ENCODE measurements at regions not wholly inside any gene's neighbourhood (a gene's known extent, or its start where the extent isn't known, plus 50 kb on each side); places are given as distances from the start of the nearest gene placed in this dataset.

- ATAC-seq = no peak
- WGBS, 4 donors = 75 to 88% (median 76%) methylated on average over 3 of the region's 3 CpGs
- H3K9me3 ChIP-seq = no peaks in the 10 kb centered on the region
- TF ChIP-seq POLR2A (IDR thresholded peaks at IDR 0.05) (no peak), CTCF (IDR thresholded peaks at IDR 0.05) (no peak)
- no peaks in the 10 kb centered on the region for H3K4me1 ChIP-seq
- no peaks in the 10 kb centered on the region for H3K36me3 ChIP-seq
- intact Hi-C loops (cut with DNase I) = no loop called here
- H3K4me3 ChIP-seq = no peak overlapping the region
- H3K27me3 ChIP-seq = no peaks in the 10 kb centered on the region
- no peak overlapping the region for H3K27ac ChIP-seq
- no peak for DNase-seq
Measured at GRCh38 chr1:196001188-196001587, 607.1 kb downstream of the KCNT2 start.

- no peak for TF ChIP-seq CTCF (IDR thresholded peaks at IDR 0.05)
- no peak for TF ChIP-seq POLR2A (IDR thresholded peaks at IDR 0.05)
- H3K27ac ChIP-seq = no peak overlapping the region
- H3K9me3 ChIP-seq = no peaks in the 10 kb centered on the region
- H3K36me3 ChIP-seq = no peaks in the 10 kb centered on the region
- no peaks in the 10 kb centered on the region for H3K27me3 ChIP-seq
- DNase-seq = no peak
- intact Hi-C loops (cut with DNase I) = no loop called here
- no peak overlapping the region for H3K4me3 ChIP-seq
- no peak for ATAC-seq
- H3K4me1 ChIP-seq = no peaks in the 10 kb centered on the region
- 91 to 94% (median 93%) methylated on average over 2 of the region's 2 CpGs for WGBS, 4 donors
Measured at GRCh38 chr1:195999022-195999421, 609.2 kb downstream of the KCNT2 start.

GRCh38 chr1:195981448-195982139 is 626.6 kb downstream of the KCNT2 start:
- Histone ChIP-seq H3K4me1 (no peaks in the 10 kb centered on the region), H3K9me3 (no peaks in the 10 kb centered on the region), H3K36me3 (no peaks in the 10 kb centered on the region), H3K27me3 (no peaks in the 10 kb centered on the region), H3K4me3 (no peak overlapping the region), H3K27ac (no peak overlapping the region)
- intact Hi-C loops (cut with DNase I) = no loop called here
- WGBS, 4 donors = 34 to 43% (median 40%) methylated on average over 3 of the region's 3 CpGs
- TF ChIP-seq POLR2A (IDR thresholded peaks at IDR 0.05) (no peak), CTCF (IDR thresholded peaks at IDR 0.05) (no peak)
- ATAC-seq (no peak), DNase-seq (no peak)

- no peak overlapping the region for H3K27ac ChIP-seq
- H3K27me3 ChIP-seq = no peaks in the 10 kb centered on the region
- intact Hi-C loops (cut with DNase I) = no loop called here
- DNase-seq = no peak
- H3K9me3 ChIP-seq = no peaks in the 10 kb centered on the region
- WGBS, 4 donors = 53 to 91% (median 78%) methylated on average over 1 of the region's 1 CpG
- no peaks in the 10 kb centered on the region for H3K4me1 ChIP-seq
- no peaks in the 10 kb centered on the region for H3K36me3 ChIP-seq
- no peak for ATAC-seq
- H3K4me3 ChIP-seq = no peak overlapping the region
- TF ChIP-seq POLR2A (IDR thresholded peaks at IDR 0.05) (no peak), CTCF (IDR thresholded peaks at IDR 0.05) (no peak)
Measured at GRCh38 chr1:195979646-195980045, 628.6 kb downstream of the KCNT2 start.

Measured in heart left ventricle (tissue), 16 donors.